Tibial artery (tissue), 4 donors: ENCODE measurements at regions not wholly inside any gene's neighbourhood (a gene's known extent, or its start where the extent isn't known, plus 50 kb on each side); places are given as distances from the start of the nearest gene placed in this dataset.
A peak's percentile ranks its signal among the peaks of the same experiment; 100 is the strongest.

ENCODE experiments used
- DNase-seq, 2 donors: peaks; one replicate each; pipeline ENCODE4 v3.0.0-alpha.2; 2019
- H3K27ac ChIP-seq, 2 donors: fragments of 200-600 bp; sonication (generic) in 1 of 2; 1 replicate in 1 of 2; 2 replicates in 1 of 2; pipeline ENCODE4 v1.5.1; 2018 to 2019; ENCODE audit warnings: mild to moderate bottlenecking in 1 of 2
- H3K27me3 ChIP-seq, 2 donors: fragments of 200-600 bp; sonication (generic) in 1 of 2; one replicate each; pipeline versions ENCODE4 v1.5.1 to v1.6.0; 2016 to 2019
- H3K36me3 ChIP-seq, 3 donors: fragments of 200-600 bp; sonication (generic) in 2 of 3; one replicate each; pipeline ENCODE4 v1.5.1; 2016 to 2019; ENCODE audit warnings: mild to moderate bottlenecking in 2 of 3
- H3K4me1 ChIP-seq, 4 donors: fragments of 200-600 bp; sonication (generic) in 2 of 4; 1 replicate in 3 of 4; 2 replicates in 1 of 4; pipeline ENCODE4 v1.5.1; 2016 to 2019
- H3K4me3 ChIP-seq, 2 donors: fragments of 200-600 bp; sonication (generic) in 1 of 2; 1 replicate in 1 of 2; 2 replicates in 1 of 2; pipeline ENCODE4 v1.5.1; 2018 to 2019; ENCODE audit warnings: mild to moderate bottlenecking in 2 of 2
- H3K9me3 ChIP-seq, 3 donors: fragments of 200-600 bp; sonication (generic) in 1 of 3; one replicate each; pipeline ENCODE4 v1.5.1; 2016 to 2019
- CTCF ChIP-seq, 2 experiments: fragments of 200-600 bp in 1 of 2; fragments of 450-650 bp in 1 of 2; IDR thresholded peaks; one replicate each; pipeline ENCODE4 v1.5.1; 2017 to 2019; ENCODE audit warnings: antibody characterized with exemption in 2 of 2, mild to moderate bottlenecking in 1 of 2, moderate library complexity in 1 of 2
- intact Hi-C: fragments of 100-400 bp; cut with DNase I; formaldehyde crosslinking; loops from one replicate; pipeline ENCODE4 v1.15.0; 2023; ENCODE audit warnings: low total_unique reads

- intact Hi-C loops, result no loop called here
- TF ChIP-seq CTCF (IDR thresholded peaks at IDR 0.05), result no peak
- no peaks in the 10 kb centered on the region for H3K36me3 ChIP-seq
Observed at GRCh38 chr1:82870332-82870731, 1069.6 kb downstream of the ADGRL2 start.

GRCh38 chr1:82867781-82868180 is 1067.0 kb downstream of the ADGRL2 start:
- no peak overlapping the region for H3K4me3 ChIP-seq
- intact Hi-C loops, result no loop called here
- H3K36me3 ChIP-seq, result no peaks in the 10 kb centered on the region
- H3K9me3 ChIP-seq, result no peaks in the 10 kb centered on the region
- H3K27ac ChIP-seq, result peak overlapping the region in 1 of 2 donors; percentile 10
- peaks cover 0 to 16% (median 2%) of the 10 kb centered on the region in 4 donors for H3K4me1 ChIP-seq
- TF ChIP-seq CTCF (IDR thresholded peaks at IDR 0.05), result no peak
- no peak for DNase-seq
- H3K27me3 ChIP-seq, result no peaks in the 10 kb centered on the region

More at GRCh38 chr1:82870332-82870731, 1069.6 kb downstream of the ADGRL2 start:
- Histone ChIP-seq H3K9me3 (no peaks in the 10 kb centered on the region), H3K27me3 (no peaks in the 10 kb centered on the region), H3K27ac (no peak overlapping the region), H3K4me1 (peaks cover 0 to 12% (median 2%) of the 10 kb centered on the region in 4 donors), H3K4me3 (no peak overlapping the region)
- no peak for DNase-seq

GRCh38 chr1:82861749-82862148 is 1061.0 kb downstream of the ADGRL2 start:
- TF ChIP-seq CTCF (IDR thresholded peaks at IDR 0.05), result no peak
- no peak for DNase-seq
- no peak overlapping the region for H3K27ac ChIP-seq
- peaks cover 0 to 15% (median 4%) of the 10 kb centered on the region in 4 donors for H3K4me1 ChIP-seq
- no peak overlapping the region for H3K4me3 ChIP-seq
- intact Hi-C loops, result no loop called here
- no peaks in the 10 kb centered on the region for H3K9me3 ChIP-seq
- no peaks in the 10 kb centered on the region for H3K36me3 ChIP-seq
- H3K27me3 ChIP-seq, result no peaks in the 10 kb centered on the region

GRCh38 chr1:82858031-82858430 is 1057.3 kb downstream of the ADGRL2 start:
- H3K27me3 ChIP-seq, result no peaks in the 10 kb centered on the region
- H3K9me3 ChIP-seq, result no peaks in the 10 kb centered on the region
- peaks cover 0 to 10% (median 4%) of the 10 kb centered on the region in 4 donors for H3K4me1 ChIP-seq
- H3K36me3 ChIP-seq, result no peaks in the 10 kb centered on the region
- no peak for DNase-seq
- no peak overlapping the region for H3K4me3 ChIP-seq
- no peak for TF ChIP-seq CTCF (IDR thresholded peaks at IDR 0.05)
- intact Hi-C loops, result no loop called here
- H3K27ac ChIP-seq, result no peak overlapping the region

- Histone ChIP-seq H3K36me3 (no peaks in the 10 kb centered on the region), H3K27me3 (no peaks in the 10 kb centered on the region), H3K9me3 (no peaks in the 10 kb centered on the region), H3K4me3 (no peak overlapping the region), H3K4me1 (no peaks in the 10 kb centered on the region), H3K27ac (no peak overlapping the region)
- DNase-seq, result no peak
- intact Hi-C loops, result no loop called here
- TF ChIP-seq CTCF (IDR thresholded peaks at IDR 0.05), result no peak
Observed at GRCh38 chr1:82849460-82849859, 1048.7 kb downstream of the ADGRL2 start.

GRCh38 chr1:82848043-82848442 is 1047.3 kb downstream of the ADGRL2 start:
- no peaks in the 10 kb centered on the region for H3K4me1 ChIP-seq
- DNase-seq, result no peak
- no peak overlapping the region for H3K4me3 ChIP-seq
- TF ChIP-seq CTCF (IDR thresholded peaks at IDR 0.05), result no peak
- no peak overlapping the region for H3K27ac ChIP-seq
- no peaks in the 10 kb centered on the region for H3K36me3 ChIP-seq
- no peaks in the 10 kb centered on the region for H3K9me3 ChIP-seq
- no peaks in the 10 kb centered on the region for H3K27me3 ChIP-seq
- intact Hi-C loops, result no loop called here
